ENCODE measurements at regions not wholly inside any gene's neighbourhood (a gene's known extent, or its start where the extent isn't known, plus 50 kb on each side); places are given as distances from the start of the nearest gene placed in this dataset.

DNA sequence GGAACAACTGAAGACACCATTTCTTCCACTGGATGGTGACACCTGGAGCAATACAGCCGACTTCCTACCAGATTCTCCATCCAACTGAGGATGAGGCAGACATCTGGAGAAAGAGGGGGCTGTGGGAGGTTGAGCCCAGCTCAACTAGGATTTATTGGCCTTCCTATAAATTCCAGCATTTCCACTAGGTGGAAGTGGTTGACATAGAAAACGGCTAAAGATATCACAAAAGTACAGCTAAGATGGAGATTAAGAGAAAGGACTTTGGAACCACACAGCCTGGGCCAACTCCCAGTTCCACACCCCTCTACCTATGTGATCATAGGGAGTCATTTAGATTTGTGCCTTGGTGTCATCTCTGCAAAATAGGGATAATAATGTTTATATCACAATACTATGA lies 61.3 kb upstream of the CAV2 start:
- H3K9me3 ChIP-seq (ENCODE audit: control insufficient read depth, low read depth, low read length), result no peaks in the 10 kb centered on the region

DNA sequence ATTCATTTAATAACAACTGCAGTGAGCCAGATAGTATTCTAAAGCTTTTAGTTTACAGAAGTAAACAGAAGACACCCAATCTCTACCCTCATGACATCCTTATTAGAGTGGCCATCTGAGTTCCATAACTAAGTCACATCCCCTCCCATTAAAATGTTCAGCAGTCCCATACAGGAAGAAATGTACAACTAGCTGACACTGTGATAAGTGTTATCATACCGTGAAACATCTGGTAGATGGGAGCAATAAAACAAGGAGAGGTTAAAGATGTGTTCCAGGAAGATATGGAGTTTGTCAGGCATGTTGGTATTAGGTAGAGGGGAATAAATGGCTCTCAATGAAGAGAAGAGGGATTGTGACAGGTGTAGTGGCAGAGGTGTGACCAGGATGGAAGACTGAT lies 60.5 kb upstream of the CAV2 start:
- Histone ChIP-seq H3K27ac (ENCODE audit: control insufficient read depth, insufficient read depth, low read length) (no peak overlapping the region), H3K9me3 (ENCODE audit: control insufficient read depth, low read depth, low read length) (no peaks in the 10 kb centered on the region), H4K20me1 (ENCODE audit: control insufficient read depth, extremely low read depth, insufficient read depth, low read length) (no peaks in the 10 kb centered on the region), H3K36me3 (ENCODE audit: control insufficient read depth in 2 of 2, extremely low read depth in 1 of 2, insufficient read depth in 2 of 2, low read length in 2 of 2) (no peaks in the 10 kb centered on the region), H3K9ac (ENCODE audit: control insufficient read depth, extremely low read depth, insufficient read depth, low read length) (no peak overlapping the region), H3K79me2 (ENCODE audit: control insufficient read depth, insufficient read depth, low read length) (no peaks in the 10 kb centered on the region), H3K4me2 (ENCODE audit: control insufficient read depth, extremely low read depth, insufficient read depth, low read depth, low read length) (no peak overlapping the region), H3K27me3 (ENCODE audit: control insufficient read depth, extremely low read depth, insufficient read depth, low read length) (no peaks in the 10 kb centered on the region), H3K4me1 (ENCODE audit: control insufficient read depth, extremely low read depth, insufficient read depth, low read length) (peaks cover 41% of the 10 kb centered on the region), H3K9me1 (ENCODE audit: control insufficient read depth, extremely low read depth, insufficient read depth, low read length) (no peaks in the 10 kb centered on the region), H2AFZ (ENCODE audit: control insufficient read depth, low read length) (no peak overlapping the region), H3K4me3 (ENCODE audit: control insufficient read depth in 2 of 3, extremely low read depth in 1 of 3, insufficient read depth in 2 of 3, low read depth in 1 of 3, low read length in 3 of 3) (no peak overlapping the region)
- dilution Hi-C loops (cut with MboI; ENCODE audit: extremely low pct_ligation_motif_present, low sequenced_read_pairs), result no loop called here
- TF ChIP-seq EZH2 (IDR thresholded peaks at IDR 0.05; ENCODE audit: low read length), result no peak
- TF ChIP-seq, protein P1, sequence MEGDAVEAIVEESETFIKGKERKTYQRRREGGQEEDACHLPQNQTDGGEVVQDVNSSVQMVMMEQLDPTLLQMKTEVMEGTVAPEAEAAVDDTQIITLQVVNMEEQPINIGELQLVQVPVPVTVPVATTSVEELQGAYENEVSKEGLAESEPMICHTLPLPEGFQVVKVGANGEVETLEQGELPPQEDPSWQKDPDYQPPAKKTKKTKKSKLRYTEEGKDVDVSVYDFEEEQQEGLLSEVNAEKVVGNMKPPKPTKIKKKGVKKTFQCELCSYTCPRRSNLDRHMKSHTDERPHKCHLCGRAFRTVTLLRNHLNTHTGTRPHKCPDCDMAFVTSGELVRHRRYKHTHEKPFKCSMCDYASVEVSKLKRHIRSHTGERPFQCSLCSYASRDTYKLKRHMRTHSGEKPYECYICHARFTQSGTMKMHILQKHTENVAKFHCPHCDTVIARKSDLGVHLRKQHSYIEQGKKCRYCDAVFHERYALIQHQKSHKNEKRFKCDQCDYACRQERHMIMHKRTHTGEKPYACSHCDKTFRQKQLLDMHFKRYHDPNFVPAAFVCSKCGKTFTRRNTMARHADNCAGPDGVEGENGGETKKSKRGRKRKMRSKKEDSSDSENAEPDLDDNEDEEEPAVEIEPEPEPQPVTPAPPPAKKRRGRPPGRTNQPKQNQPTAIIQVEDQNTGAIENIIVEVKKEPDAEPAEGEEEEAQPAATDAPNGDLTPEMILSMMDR (optimal IDR thresholded peaks at IDR 0.05 in 1 of 3, IDR thresholded peaks at IDR 0.05 in 1 of 3, conservative IDR thresholded peaks at IDR 0.05 in 1 of 3; ENCODE audit: extremely low read depth in 1 of 3, insufficient read depth in 2 of 3, low read length in 3 of 3), result no peak
- DNase-seq (ENCODE audit: low read depth, low spot score), result no peak
- no peak for FAIRE-seq

More for the DNA sequence above, 61.3 kb upstream of the CAV2 start:
- dilution Hi-C loops (cut with MboI; ENCODE audit: extremely low pct_ligation_motif_present, low sequenced_read_pairs), result no loop called here
- no peaks in the 10 kb centered on the region for H3K9me1 ChIP-seq (ENCODE audit: control insufficient read depth, extremely low read depth, insufficient read depth, low read length)
- no peak overlapping the region for H2AFZ ChIP-seq (ENCODE audit: control insufficient read depth, low read length)
- no peaks in the 10 kb centered on the region for H3K36me3 ChIP-seq (ENCODE audit: control insufficient read depth in 2 of 2, extremely low read depth in 1 of 2, insufficient read depth in 2 of 2, low read length in 2 of 2)
- no peaks in the 10 kb centered on the region for H3K79me2 ChIP-seq (ENCODE audit: control insufficient read depth, insufficient read depth, low read length)
- no peak overlapping the region for H3K27ac ChIP-seq (ENCODE audit: control insufficient read depth, insufficient read depth, low read length)
- DNase-seq (ENCODE audit: low read depth, low spot score) (no peak), FAIRE-seq (no peak)
- TF ChIP-seq, protein P1 (optimal IDR thresholded peaks at IDR 0.05 in 1 of 3, IDR thresholded peaks at IDR 0.05 in 1 of 3, conservative IDR thresholded peaks at IDR 0.05 in 1 of 3; ENCODE audit: extremely low read depth in 1 of 3, insufficient read depth in 2 of 3, low read length in 3 of 3), result peak in 1 of 3 experiments; percentile 30
- no peak for TF ChIP-seq EZH2 (IDR thresholded peaks at IDR 0.05; ENCODE audit: low read length)
- no peak overlapping the region for H3K4me2 ChIP-seq (ENCODE audit: control insufficient read depth, extremely low read depth, insufficient read depth, low read depth, low read length)
- H3K4me3 ChIP-seq (ENCODE audit: control insufficient read depth in 2 of 3, extremely low read depth in 1 of 3, insufficient read depth in 2 of 3, low read depth in 1 of 3, low read length in 3 of 3), result no peak overlapping the region
- H3K27me3 ChIP-seq (ENCODE audit: control insufficient read depth, extremely low read depth, insufficient read depth, low read length), result no peaks in the 10 kb centered on the region
- H3K4me1 ChIP-seq (ENCODE audit: control insufficient read depth, extremely low read depth, insufficient read depth, low read length), result peaks cover 41% of the 10 kb centered on the region
- H4K20me1 ChIP-seq (ENCODE audit: control insufficient read depth, extremely low read depth, insufficient read depth, low read length), result no peaks in the 10 kb centered on the region
- no peak overlapping the region for H3K9ac ChIP-seq (ENCODE audit: control insufficient read depth, extremely low read depth, insufficient read depth, low read length)
